Right lobe of liver (tissue), 4 donors: ENCODE measurements at regions not wholly inside any gene's neighbourhood (a gene's known extent, or its start where the extent isn't known, plus 50 kb on each side); places are given as distances from the start of the nearest gene placed in this dataset.

Source experiments
- POLR2A ChIP-seq: fragments of 450-650 bp; IDR thresholded peaks from one replicate; pipeline ENCODE4 v1.6.1; 2017; ENCODE audit warnings: antibody characterized with exemption, mild to moderate bottlenecking
- TF ChIP-seq, protein P1 (sequence below), 4 donors: fragments of 200-600 bp in 3 of 4; fragments of 450-650 bp in 1 of 4; IDR thresholded peaks; one replicate each; pipeline versions ENCODE4 v1.5.1 to v1.8.0; 2016 to 2022; ENCODE audit warnings: antibody characterized with exemption in 4 of 4, mild to moderate bottlenecking in 2 of 4
- donor health status: DM: no; HTN: no; CAD: no.
- donor health status: DM: no; HTN: no; CAD: no.
- donor health status: DM: no; HTN: yes; CAD: no.

DNA sequence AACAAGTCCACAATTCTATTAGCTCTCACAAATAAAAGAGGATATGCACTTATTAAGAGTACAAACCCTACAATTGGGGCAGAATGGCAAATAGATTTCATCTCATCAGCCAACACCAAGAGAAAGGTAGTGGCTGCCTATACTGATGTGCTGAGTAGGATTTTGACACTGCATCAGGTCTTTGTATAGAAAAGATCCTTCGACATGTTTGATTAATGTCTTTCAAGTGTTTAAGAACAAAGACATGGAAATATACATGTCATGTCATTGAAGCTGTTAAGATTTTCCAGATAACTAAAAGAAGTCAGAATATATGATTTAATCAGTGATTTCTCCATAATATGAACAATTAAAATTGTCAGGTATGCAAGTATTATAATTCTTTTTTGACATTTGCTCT lies 238.7 kb upstream of the GRAMD2B start:
- TF ChIP-seq POLR2A = no peak
- TF ChIP-seq, protein P1, sequence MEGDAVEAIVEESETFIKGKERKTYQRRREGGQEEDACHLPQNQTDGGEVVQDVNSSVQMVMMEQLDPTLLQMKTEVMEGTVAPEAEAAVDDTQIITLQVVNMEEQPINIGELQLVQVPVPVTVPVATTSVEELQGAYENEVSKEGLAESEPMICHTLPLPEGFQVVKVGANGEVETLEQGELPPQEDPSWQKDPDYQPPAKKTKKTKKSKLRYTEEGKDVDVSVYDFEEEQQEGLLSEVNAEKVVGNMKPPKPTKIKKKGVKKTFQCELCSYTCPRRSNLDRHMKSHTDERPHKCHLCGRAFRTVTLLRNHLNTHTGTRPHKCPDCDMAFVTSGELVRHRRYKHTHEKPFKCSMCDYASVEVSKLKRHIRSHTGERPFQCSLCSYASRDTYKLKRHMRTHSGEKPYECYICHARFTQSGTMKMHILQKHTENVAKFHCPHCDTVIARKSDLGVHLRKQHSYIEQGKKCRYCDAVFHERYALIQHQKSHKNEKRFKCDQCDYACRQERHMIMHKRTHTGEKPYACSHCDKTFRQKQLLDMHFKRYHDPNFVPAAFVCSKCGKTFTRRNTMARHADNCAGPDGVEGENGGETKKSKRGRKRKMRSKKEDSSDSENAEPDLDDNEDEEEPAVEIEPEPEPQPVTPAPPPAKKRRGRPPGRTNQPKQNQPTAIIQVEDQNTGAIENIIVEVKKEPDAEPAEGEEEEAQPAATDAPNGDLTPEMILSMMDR (IDR thresholded peaks at IDR 0.05) = no peak
